ENCODE measurements at regions not wholly inside any gene's neighbourhood (a gene's known extent, or its start where the extent isn't known, plus 50 kb on each side); places are given as distances from the start of the nearest gene placed in this dataset.

GRCh38 chr13:97567510-97568243 lies 133.7 kb downstream of the RAP2A start (continued):
- TF ChIP-seq FOXP4 (CRISPR knock-in tag; IDR thresholded peaks at IDR 0.05) (peak; percentile 14), SRSF9 (IDR thresholded peaks at IDR 0.05; ENCODE audit: borderline replicate concordance, insufficient read depth, low read depth, low read length, poor library complexity, severe bottlenecking) (no peak), SALL1 (CRISPR knock-in tag; IDR thresholded peaks at IDR 0.05) (peak; percentile 54; the same call in 1 of the 2 replicates), MTF1 (CRISPR knock-in tag; IDR thresholded peaks at IDR 0.05) (no peak), SYNCRIP (IDR thresholded peaks at IDR 0.05; ENCODE audit: insufficient read depth, low read depth, low read length) (no peak), HOXA9 (CRISPR knock-in tag; IDR thresholded peaks at IDR 0.05; ENCODE audit: borderline replicate concordance) (no peak), ZBTB1 (CRISPR knock-in tag; IDR thresholded peaks at IDR 0.05; ENCODE audit: borderline replicate concordance) (no peak), MBNL3 (CRISPR knock-in tag; conservative IDR thresholded peaks at IDR 0.05) (no peak), CREB1 (IDR thresholded peaks at IDR 0.05) (no peak), CREB1 (CRISPR knock-in tag; IDR thresholded peaks at IDR 0.05) (no peak), ZNF512 (CRISPR knock-in tag; IDR thresholded peaks at IDR 0.05) (no peak), HOXA3 (CRISPR knock-in tag; IDR thresholded peaks at IDR 0.05) (no peak), BRCA1 (CRISPR knock-in tag; IDR thresholded peaks at IDR 0.05) (no peak), ZNF232 (CRISPR knock-in tag; IDR thresholded peaks at IDR 0.05; ENCODE audit: borderline replicate concordance) (no peak), KLF12 (CRISPR knock-in tag; IDR thresholded peaks at IDR 0.05; ENCODE audit: borderline replicate concordance) (no peak), MAFG (CRISPR knock-in tag; IDR thresholded peaks at IDR 0.05) (no peak), ZNF124 (CRISPR knock-in tag; IDR thresholded peaks at IDR 0.05) (no peak), ZNF552 (CRISPR knock-in tag; IDR thresholded peaks at IDR 0.05; ENCODE audit: borderline replicate concordance) (no peak), ZNF746 (CRISPR knock-in tag; IDR thresholded peaks at IDR 0.05) (no peak), ZNF251 (CRISPR knock-in tag; IDR thresholded peaks at IDR 0.05) (no peak), RFX5 (IDR thresholded peaks at IDR 0.05; ENCODE audit: low read depth, low read length) (no peak), ATF1 (CRISPR knock-in tag; IDR thresholded peaks at IDR 0.05) (no peak), ZNF225 (CRISPR knock-in tag; IDR thresholded peaks at IDR 0.05) (no peak), TCF12 (IDR thresholded peaks at IDR 0.05) (no peak), TCF12 (CRISPR knock-in tag; IDR thresholded peaks at IDR 0.05) (no peak), NR2F1 (CRISPR knock-in tag; IDR thresholded peaks at IDR 0.05) (peak in 1 of 2 experiments; percentile 22; a peak in 1 of 4 replicates), HOXA5 (CRISPR knock-in tag; IDR thresholded peaks at IDR 0.05) (no peak), ZNF770 (CRISPR knock-in tag; IDR thresholded peaks at IDR 0.05) (no peak)
